ENCODE measurements at regions not wholly inside any gene's neighbourhood (a gene's known extent, or its start where the extent isn't known, plus 50 kb on each side); places are given as distances from the start of the nearest gene placed in this dataset.

DNA sequence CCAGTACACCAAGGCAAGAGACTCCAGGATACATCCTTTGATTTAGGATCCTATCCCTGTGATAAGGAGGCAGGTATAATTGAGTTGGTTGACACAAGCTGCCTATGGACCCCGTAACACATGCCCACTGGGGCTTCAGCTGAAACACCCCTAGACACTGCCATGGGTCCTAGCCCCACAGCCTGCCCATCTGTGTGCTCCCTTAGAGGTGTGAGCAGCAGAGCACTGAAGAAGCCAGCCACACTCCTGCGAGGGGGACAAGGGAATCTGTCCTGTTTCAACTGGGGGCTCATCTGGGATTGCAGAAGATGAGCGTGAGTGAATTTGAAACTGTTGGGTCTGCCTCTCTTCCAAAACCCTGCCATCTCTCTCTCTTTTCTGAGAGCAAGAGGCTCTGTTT, 385.9 kb upstream of the SLITRK6 start:
- intact Hi-C loops (cut with micrococcal nuclease), result no loop called here
- H3K27me3 Mint-ChIP-seq (ENCODE audit: low read depth in 3 of 3), result no peaks in the 10 kb centered on the region
- Histone ChIP-seq H4K20me1 (ENCODE audit: insufficient read depth, low read length) (no peaks in the 10 kb centered on the region), H2AFZ (ENCODE audit: insufficient read depth, low read depth, low read length, poor library complexity, severe bottlenecking) (no peak overlapping the region), H3K4me3 (replicated peaks in 1 of 3; ENCODE audit: low read depth in 2 of 3, low read length in 3 of 3) (no peak overlapping the region), H3K27ac (ENCODE audit: low read depth in 1 of 2, low read length in 2 of 2) (no peak overlapping the region), H3K27me3 (ENCODE audit: control insufficient read depth in 2 of 2, insufficient read depth in 2 of 2, low read length in 2 of 2) (no peaks in the 10 kb centered on the region), H3K4me1 (ENCODE audit: control insufficient read depth in 1 of 2, insufficient read depth in 2 of 2, low read length in 2 of 2) (no peaks in the 10 kb centered on the region), H3K79me2 (ENCODE audit: insufficient read depth, low read length) (no peaks in the 10 kb centered on the region), H3K9me3 (replicated peaks in 1 of 2; ENCODE audit: control insufficient read depth in 1 of 2, insufficient read depth in 1 of 2, low read length in 2 of 2) (peaks cover 42 to 56% of the 10 kb centered on the region in 2 donors), H3K4me2 (replicated peaks; ENCODE audit: extremely low read depth, low read length, poor library complexity, severe bottlenecking) (no peak overlapping the region), H3K9ac (ENCODE audit: insufficient read depth, low read length, poor library complexity, severe bottlenecking) (no peak overlapping the region), H3K36me3 (replicated peaks in 1 of 2; ENCODE audit: control insufficient read depth in 1 of 2, insufficient read depth in 2 of 2, low read length in 2 of 2) (no peaks in the 10 kb centered on the region)
- H3K4me1 Mint-ChIP-seq, result no peaks in the 10 kb centered on the region
- 94% methylated on average over 3 of the region's 3 CpGs for WGBS (ENCODE audit: insufficient coverage)
- TF ChIP-seq CTCF (IDR thresholded peaks at IDR 0.05), result no peak
- no peaks in the 10 kb centered on the region for H3K36me3 Mint-ChIP-seq
- H3K27ac Mint-ChIP-seq, result no peak overlapping the region
- H3K9me3 Mint-ChIP-seq, result peaks cover 3 to 49% (median 14%) of the 10 kb centered on the region in 7 donors
- no peak overlapping the region for H3K4me3 Mint-ChIP-seq
- no peak for DNase-seq

DNA sequence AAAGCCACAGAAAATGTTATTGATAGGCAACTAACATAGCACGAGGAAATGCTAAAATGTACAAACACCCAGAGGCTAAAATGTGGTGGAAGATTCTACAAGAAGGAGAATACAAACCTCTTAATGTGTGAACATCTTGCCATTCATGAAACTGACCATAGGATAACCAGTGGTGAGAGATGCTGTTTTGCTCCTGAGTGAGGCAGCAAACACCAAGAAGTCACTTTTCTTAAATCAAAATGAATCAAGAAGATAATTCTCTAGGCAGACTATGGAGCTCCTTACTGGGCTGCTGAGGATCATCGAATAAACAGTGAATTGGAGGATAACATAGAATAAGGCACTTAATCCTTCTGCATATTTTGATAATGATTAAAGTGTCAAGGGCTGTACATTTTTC, 375.4 kb upstream of the SLITRK6 start:
- Mint-ChIP-seq H3K36me3 (no peaks in the 10 kb centered on the region), H3K4me1 (no peaks in the 10 kb centered on the region), H3K4me3 (no peak overlapping the region), H3K27ac (no peak overlapping the region), H3K27me3 (ENCODE audit: low read depth in 3 of 3) (no peaks in the 10 kb centered on the region), H3K9me3 (peaks cover 0 to 7% (median 3%) of the 10 kb centered on the region in 7 donors)
- no peak overlapping the region for H3K4me2 ChIP-seq (replicated peaks; ENCODE audit: extremely low read depth, low read length, poor library complexity, severe bottlenecking)
- no peaks in the 10 kb centered on the region for H4K20me1 ChIP-seq (ENCODE audit: insufficient read depth, low read length)
- H3K36me3 ChIP-seq (replicated peaks in 1 of 2; ENCODE audit: control insufficient read depth in 1 of 2, insufficient read depth in 2 of 2, low read length in 2 of 2), result no peaks in the 10 kb centered on the region
- no peak overlapping the region for H2AFZ ChIP-seq (ENCODE audit: insufficient read depth, low read depth, low read length, poor library complexity, severe bottlenecking)
- H3K4me1 ChIP-seq (ENCODE audit: control insufficient read depth in 1 of 2, insufficient read depth in 2 of 2, low read length in 2 of 2), result no peaks in the 10 kb centered on the region
- no peak overlapping the region for H3K9ac ChIP-seq (ENCODE audit: insufficient read depth, low read length, poor library complexity, severe bottlenecking)
- peaks cover 3 to 6% of the 10 kb centered on the region in 2 donors for H3K9me3 ChIP-seq (replicated peaks in 1 of 2; ENCODE audit: control insufficient read depth in 1 of 2, insufficient read depth in 1 of 2, low read length in 2 of 2)
- no peak for DNase-seq
- no CpG with 5 or more reads among the region's 2 CpGs for WGBS (ENCODE audit: insufficient coverage)
- intact Hi-C loops (cut with micrococcal nuclease), result no loop called here
- no peaks in the 10 kb centered on the region for H3K79me2 ChIP-seq (ENCODE audit: insufficient read depth, low read length)
- no peak overlapping the region for H3K27ac ChIP-seq (ENCODE audit: low read depth in 1 of 2, low read length in 2 of 2)
- no peaks in the 10 kb centered on the region for H3K27me3 ChIP-seq (ENCODE audit: control insufficient read depth in 2 of 2, insufficient read depth in 2 of 2, low read length in 2 of 2)
- no peak overlapping the region for H3K4me3 ChIP-seq (replicated peaks in 1 of 3; ENCODE audit: low read depth in 2 of 3, low read length in 3 of 3)
- no peak for TF ChIP-seq CTCF (IDR thresholded peaks at IDR 0.05)

Measured in CD14-positive monocyte (primary cell).